Lower leg skin (tissue), 3 donors: ENCODE measurements at regions not wholly inside any gene's neighbourhood (a gene's known extent, or its start where the extent isn't known, plus 50 kb on each side); places are given as distances from the start of the nearest gene placed in this dataset.
"Not testable (repeated sequence)": the region's sequence is repeated elsewhere in the genome, so short reads cannot be mapped to it uniquely, and the experiment has no call there.

Experiments
- DNase-seq, 2 donors: peaks; one replicate each; pipeline ENCODE4 v3.0.0-alpha.2; 2019; ENCODE audit warnings: low spot score in 2 of 2
- H3K4me3 ChIP-seq: fragments of 200-600 bp; sonication (generic); 2 replicates; pipeline ENCODE4 v1.5.1; 2017; ENCODE audit warnings: mild to moderate bottlenecking, low read depth; ENCODE audit not compliant: poor library complexity, severe bottlenecking
- WGBS, 2 donors: methylation state at CpG; one replicate each; pipeline ENCODE4 v1.1.5; 2018; 5-methylcytosine and 5-hydroxymethylcytosine counted together
- intact Hi-C: fragments of 100-400 bp; cut with DNase I; formaldehyde crosslinking; loops from one replicate; pipeline ENCODE4 v1.15.0; 2023; ENCODE audit warnings: low total_unique reads

DNA sequence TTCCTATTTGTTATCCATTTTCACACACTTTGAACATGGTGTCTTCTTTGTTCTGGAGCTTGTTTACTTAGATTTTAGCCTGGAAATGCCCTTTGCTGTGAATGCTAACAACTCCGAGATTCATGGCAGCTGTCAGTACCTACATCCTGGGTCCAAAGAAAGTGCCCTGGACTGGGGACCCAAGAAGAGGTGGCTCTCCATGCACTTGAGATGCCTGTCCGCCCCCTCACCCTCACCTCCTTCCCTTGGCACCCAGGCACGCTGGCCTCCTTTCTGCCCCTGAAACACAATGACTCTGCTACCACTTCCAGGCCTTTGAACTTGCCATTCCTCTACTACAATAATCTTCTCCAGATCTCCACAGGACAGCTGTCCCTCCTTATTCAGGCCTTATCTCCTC lies 324.2 kb downstream of the ANAPC1 start:
- DNase-seq, intact Hi-C loops, H3K4me3 ChIP-seq: not testable (repeated sequence)
- WGBS, 2 donors = 80% methylated on average over 1 to 2 of the region's 3 CpGs

DNA sequence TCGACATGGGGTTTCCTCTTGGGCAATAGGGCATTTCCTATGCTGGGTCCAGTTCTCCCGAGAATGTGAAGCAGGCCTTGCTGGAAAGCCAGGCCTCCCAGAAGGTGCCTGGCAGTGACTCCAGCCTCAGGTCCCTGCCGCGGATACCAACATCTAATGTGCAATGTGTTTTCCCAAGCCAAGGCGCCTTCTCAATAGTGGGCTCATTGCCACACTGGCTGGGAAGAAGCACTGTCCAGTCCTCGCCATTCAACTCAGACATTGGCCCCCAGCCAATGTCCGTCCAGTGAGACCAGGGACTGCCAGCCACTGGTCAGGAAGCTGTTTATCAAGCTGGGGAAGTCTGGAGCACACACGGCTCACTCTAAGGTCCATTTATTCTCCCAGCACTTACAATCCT lies 317.9 kb downstream of the ANAPC1 start:
- DNase-seq, intact Hi-C loops, H3K4me3 ChIP-seq: not testable (repeated sequence)
- 62 to 65% methylated on average over 7 to 8 of the region's 8 CpGs for WGBS, 2 donors

DNA sequence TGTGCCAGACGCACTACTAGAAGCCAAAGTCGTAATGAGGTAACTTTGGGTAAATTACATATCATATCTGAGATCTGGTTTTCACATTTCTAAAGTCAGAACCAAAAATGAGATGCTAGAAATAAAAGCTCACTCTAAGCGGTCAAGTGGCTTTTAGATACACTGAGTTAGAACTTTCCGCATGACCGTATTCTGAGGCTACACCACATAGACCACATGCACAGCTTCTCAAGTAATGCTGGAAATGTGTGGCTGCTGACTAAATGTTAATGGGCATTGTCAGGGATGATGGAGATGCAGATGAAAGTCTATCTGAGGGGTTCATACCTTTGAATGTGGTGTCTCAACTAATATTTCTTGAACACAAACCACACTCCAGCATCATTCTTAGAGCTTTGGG lies 316.8 kb downstream of the ANAPC1 start:
- H3K4me3 ChIP-seq, DNase-seq, intact Hi-C loops: not testable (repeated sequence)
- 70 to 77% methylated on average over 4 to 5 of the region's 5 CpGs for WGBS, 2 donors

DNA sequence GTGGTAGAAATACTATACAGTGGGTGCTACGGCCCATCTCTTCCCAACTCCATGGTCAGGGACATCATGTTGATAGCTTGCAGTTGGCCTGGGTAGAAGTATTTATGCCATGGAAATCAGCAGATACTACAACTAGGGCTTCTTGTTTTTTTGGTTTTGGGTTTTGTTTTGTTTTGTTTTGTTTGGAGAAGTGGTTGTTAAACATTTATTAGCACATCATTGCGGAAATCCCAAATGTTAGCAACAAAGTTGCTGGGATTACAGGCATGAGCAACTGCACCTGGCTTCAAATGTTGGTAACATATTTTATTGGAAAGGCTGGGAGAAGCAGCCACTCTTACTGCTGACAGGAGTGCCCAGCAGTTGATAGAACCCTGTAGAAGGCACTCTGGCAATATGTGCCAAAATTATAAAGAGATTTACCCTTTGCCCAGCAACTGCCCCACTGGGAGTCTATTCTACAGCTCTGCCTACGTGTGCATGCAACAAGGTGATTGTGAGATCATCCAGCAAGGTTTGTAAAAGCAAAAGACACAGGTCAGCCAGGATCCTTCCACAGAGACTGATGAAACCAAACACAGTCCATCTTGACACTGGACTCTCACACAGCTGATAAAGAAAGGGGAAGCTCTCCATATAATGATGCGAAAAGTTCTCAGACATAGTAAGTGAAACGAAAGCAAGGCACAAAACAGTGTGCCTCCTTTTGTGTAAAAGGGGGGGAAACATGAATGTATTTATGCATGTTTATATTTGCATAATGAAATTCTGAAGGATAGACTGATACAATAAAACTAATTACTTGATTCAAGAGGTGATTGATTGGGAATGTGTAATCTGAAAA lies 314.4 kb downstream of the ANAPC1 start:
- WGBS, 2 donors = 65 to 67% methylated on average over 4 of the region's 5 CpGs
- H3K4me3 ChIP-seq, DNase-seq, intact Hi-C loops: not testable (repeated sequence)

DNA sequence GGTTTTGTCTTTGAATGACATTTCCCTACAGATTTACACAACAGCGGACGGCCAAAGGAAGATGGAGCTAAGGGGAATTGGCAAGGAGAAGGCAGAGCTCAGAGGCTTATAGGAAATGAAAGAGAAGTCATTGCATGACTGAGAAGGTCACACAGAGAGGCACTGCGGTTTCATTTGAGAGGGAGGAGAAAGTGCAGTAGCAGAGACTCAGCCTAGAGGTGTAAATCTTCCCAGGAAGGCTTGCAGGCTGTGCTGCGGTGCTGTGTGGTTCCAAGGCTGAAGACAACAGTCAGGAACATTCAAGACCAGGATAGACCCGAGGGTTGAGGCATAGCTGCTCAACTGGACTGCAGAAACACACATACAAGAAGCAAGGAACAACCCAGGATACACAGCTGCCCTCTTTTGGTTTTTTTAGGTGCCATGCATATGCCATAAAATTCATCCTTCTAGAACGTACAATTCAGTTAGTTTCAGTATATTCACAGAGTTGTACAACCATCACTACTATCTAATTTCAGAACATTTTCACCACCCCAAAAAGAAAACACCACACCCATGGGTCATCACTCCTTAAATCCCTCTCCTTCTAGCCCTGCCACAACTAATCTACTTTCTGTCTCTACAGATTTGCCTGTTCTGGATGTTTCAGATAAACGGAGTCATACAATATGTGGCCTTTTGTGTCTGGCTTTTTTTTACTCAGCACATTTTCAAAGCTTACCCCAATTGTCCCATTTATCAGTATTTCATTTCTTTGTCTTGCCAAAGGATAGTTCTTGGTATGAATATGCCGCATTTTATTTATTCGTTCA lies 313.5 kb downstream of the ANAPC1 start:
- H3K4me3 ChIP-seq, DNase-seq, intact Hi-C loops: not testable (repeated sequence)
- 42 to 64% methylated on average over 8 of the region's 9 CpGs for WGBS, 2 donors

DNA sequence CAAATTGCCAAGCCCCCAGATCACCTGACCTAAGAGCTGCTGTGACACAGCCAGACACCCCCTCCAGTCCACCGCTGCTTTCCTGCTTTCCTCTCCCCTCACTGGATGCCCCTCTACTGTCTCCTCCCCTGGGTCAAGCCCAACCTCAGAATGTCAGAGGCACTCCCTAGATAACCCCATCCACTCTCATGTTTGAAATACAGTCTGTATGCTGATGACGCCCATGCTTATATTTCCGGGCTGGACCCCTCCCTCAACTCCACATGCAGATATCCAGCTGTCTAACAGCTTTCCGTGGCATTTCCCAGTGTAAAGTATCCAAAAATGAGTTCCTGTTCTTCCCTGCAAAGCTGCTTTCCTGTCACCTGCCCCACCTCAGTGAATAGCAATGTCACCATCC lies 309.2 kb downstream of the ANAPC1 start:
- DNase-seq, H3K4me3 ChIP-seq, intact Hi-C loops: not testable (repeated sequence)
- 87 to 88% methylated on average over 4 of the region's 4 CpGs for WGBS, 2 donors

DNA sequence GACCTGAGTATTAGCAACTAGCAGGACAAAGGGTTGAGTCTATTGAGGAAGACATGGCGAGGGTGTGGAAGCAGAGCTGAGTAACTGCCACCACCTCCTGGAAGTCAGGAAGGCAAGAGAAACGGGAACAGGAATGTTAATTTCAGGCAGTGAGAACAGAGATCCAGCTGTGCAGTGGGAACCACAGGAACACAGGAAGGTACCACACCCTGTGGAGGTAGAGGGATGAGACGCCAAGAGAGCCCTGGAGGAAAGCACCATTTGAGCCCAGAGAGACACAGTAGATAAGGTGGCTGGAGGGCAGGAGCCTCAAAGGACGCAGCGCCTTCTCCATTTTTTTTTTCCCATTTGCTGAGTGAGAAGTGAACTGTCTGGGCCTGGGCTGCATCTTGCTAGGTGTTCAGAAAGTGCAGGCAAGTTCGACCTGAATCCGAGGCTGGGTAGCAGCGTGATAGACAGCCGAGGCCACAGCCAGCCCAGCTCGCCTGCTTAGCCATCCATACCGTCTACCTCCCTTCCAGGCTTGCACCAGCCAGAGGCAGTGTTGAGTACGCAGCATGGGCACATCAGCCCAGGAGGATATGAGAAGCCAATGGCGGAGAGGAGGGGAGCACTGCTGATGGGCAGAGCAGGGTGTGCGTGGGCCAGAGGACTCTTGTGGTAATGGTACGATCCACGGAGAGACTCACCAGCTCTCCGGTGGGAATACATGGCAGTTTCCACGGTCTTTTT lies 306.7 kb downstream of the ANAPC1 start:
- intact Hi-C loops, DNase-seq, H3K4me3 ChIP-seq: not testable (repeated sequence)
- 87 to 90% methylated on average over 17 of the region's 18 CpGs for WGBS, 2 donors

DNA sequence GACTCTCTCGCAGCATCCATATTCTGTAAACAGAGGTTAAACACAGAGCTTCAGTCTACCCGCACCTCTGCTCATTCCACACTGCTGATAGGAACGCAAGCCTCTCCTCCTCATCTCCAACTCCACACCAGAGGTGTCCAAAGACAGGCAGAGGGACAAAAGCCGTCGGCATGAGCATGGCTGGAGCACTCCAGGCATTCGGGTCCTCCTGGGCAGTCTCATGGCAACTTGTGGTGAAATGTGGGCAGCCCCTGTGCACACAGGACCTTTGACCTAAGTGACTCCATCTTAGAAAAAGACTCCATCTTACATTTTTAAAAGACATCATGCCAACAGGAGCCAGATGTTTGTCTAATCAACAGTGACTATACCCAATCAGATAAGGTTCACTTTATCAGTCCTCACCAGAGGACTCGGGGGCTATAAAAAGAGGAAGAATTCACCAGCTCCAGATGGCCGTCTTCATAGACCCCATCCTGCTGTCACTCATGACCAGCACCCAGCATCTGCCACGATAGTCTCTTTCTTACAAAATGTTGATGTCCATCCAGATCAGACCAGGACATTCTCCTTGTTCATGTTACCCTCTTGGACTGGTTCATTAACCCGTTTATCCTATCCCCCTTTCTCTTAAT lies 304.4 kb downstream of the ANAPC1 start:
- DNase-seq, H3K4me3 ChIP-seq, intact Hi-C loops: not testable (repeated sequence)
- WGBS, 2 donors = 89 to 95% methylated on average over 9 to 10 of the region's 10 CpGs

DNA sequence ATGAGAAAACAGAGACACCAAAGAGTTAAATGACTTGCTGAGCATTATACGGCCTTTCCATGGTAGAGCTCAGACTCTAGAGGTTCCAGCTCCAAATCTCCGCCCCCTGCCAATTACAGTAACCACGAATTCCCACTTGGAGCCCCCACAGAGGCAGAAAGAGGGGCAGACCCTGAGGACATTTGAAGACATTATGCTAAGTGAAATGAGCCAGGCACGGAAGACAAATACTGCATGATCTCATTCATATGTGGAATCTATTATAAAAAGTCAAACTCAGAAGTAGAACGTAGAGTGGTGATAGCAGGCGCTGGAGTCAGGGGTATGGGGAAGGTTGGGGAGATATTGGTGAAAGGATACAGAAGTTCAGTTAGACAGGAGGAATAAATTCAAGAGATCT lies 303.4 kb downstream of the ANAPC1 start:
- intact Hi-C loops, DNase-seq, H3K4me3 ChIP-seq: not testable (repeated sequence)
- no CpG with 5 or more reads among the region's 6 CpGs for WGBS, 2 donors

DNA sequence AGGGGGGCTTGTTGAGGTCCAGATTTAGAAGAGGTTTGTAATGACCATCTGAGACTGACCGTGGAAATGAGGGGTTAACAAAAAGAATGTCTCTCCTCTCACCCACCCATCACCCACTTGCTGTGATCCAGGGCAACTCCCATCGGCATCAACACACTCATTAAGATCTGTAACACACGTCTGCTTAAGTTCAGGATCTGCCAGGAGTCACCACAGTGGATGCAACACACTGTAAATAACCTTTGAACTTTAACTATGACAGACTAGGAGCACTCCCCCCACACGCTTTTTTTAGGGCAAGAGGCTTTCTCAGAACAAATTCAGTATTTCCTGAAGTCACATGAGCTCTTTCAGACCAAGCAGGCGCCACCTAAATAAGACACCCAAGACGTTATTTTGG lies 301.9 kb downstream of the ANAPC1 start:
- H3K4me3 ChIP-seq, DNase-seq, intact Hi-C loops: not testable (repeated sequence)
- WGBS, 2 donors = 75 to 79% methylated on average over 6 of the region's 6 CpGs

DNA sequence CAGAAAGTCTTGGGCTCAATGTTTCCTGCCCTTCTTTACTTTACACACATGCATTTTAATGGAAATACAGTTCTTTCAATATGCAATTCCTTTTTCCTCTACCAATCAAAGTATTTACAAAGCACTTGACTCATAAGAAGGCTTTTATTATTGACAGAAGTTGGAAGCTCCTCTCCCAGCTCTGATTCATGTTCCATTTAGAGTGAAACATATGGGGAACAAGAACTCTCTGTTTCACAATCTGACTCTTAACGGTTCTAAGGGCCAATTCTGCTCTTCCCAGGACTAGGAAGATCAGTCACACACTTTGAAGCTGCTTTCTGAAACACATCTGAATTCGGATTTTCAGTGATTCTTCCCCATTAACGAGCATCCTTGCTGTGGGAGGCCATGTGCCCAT lies 300.5 kb downstream of the ANAPC1 start:
- H3K4me3 ChIP-seq, intact Hi-C loops, DNase-seq: not testable (repeated sequence)
- WGBS, 2 donors = no CpG with 5 or more reads among the region's 3 CpGs

DNA sequence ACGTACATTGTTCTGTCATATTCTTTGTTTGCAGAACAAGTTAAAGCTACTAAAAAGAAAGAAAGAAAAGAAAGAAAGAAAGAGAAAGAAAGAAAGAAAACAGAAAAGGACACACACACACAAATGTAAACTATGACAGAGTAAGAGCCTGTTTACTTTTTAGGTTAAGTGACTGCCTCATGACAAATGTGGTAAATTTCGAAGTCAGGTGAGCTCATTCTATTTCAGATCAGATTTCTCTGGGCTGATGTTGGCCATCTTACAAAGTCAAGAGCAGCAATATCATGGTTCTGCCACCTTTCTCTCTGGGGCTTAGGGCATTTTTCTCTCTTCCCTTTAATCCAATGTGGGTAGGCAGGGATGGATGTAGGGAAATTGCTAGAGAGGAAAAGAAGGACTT lies 299.5 kb downstream of the ANAPC1 start:
- H3K4me3 ChIP-seq, DNase-seq, intact Hi-C loops: not testable (repeated sequence)
- 81% methylated on average over 2 of the region's 2 CpGs for WGBS, 2 donors

DNA sequence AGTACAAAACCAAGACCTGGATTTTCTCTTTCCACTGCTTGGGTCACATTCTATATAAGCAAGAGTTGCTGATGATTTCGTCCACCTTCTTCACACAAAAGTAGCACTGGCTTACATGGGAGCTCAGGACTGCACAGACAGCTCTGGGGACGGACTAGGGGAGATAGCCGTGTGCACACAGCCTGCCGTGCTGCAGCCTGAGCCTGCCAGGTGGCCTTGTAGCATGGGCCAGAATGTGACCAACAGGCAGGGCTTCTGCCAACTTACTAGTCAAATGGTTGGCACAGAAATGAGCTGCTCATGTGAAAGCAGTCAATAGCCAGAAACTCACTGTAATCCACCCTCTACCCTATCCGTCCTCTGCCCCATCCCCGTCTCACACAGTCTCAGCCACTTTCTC lies 299.0 kb downstream of the ANAPC1 start:
- H3K4me3 ChIP-seq, DNase-seq, intact Hi-C loops: not testable (repeated sequence)
- WGBS, 2 donors = 84% methylated on average over 3 of the region's 6 CpGs; no CpG with 5 or more reads in 1 of the 2 donors

DNA sequence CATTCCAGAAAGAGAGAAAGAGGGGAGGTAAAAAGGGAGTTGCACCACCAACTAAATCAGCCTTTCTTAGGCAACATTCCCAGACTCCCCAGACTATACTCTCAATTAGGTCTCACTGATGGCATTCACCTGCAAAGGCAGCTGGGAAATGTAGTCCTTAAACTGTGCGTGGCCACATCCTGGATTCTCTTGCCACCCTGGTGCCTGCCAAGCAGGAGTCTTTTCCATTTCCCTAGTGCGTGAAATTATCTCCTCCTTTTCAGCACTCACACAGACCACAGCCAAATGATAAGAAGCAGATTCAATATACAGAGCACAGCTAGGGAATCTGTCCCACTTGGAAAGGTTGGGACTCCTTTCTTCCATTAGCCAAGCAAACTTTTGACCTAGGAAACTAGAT lies 298.0 kb downstream of the ANAPC1 start:
- intact Hi-C loops = not testable (repeated sequence)
- 86 to 94% methylated on average over 2 of the region's 2 CpGs for WGBS, 2 donors

More for the DNA sequence above, 298.0 kb downstream of the ANAPC1 start:
- DNase-seq, H3K4me3 ChIP-seq: not testable (repeated sequence)
